WTC11 (cell line): ENCODE measurements at regions not wholly inside any gene's neighbourhood (a gene's known extent, or its start where the extent isn't known, plus 50 kb on each side); places are given as distances from the start of the nearest gene placed in this dataset.

ENCODE experiments used
- ATAC-seq: fragments of 200-7000 bp; cut with Tn5 transposase; 2 replicates; pipeline ENCODE4 v1.10.0; 2021; ENCODE audit warnings: mild to moderate bottlenecking, moderate library complexity
- CTCF ChIA-PET: fragments of 300-600 bp; sonication (Branson Sonifier 250); formaldehyde crosslinking; loops from one replicate; lab custom pipeline; 2021; ENCODE audit warnings: antibody characterized with exemption; lab: Charles Lee
- POLR2A ChIA-PET: fragments of 350-600 bp; sonication (Branson Sonifier 250); formaldehyde crosslinking; loops from one replicate; lab custom pipeline; 2021; ENCODE audit warnings: antibody characterized with exemption; lab: Charles Lee
- DNase-seq: peaks from one replicate; pipeline ENCODE4 v3.0.0; 2021; ENCODE audit warnings: low spot score
- H3K27ac Mint-ChIP-seq: 2 replicates; pipeline ENCODE4 v1.8.0; 2021; ENCODE audit warnings: mixed read lengths
- H3K27me3 Mint-ChIP-seq: 2 replicates; pipeline ENCODE4 v1.8.0; 2021; ENCODE audit warnings: low read depth, mild to moderate bottlenecking, moderate library complexity, mixed read lengths
- H3K36me3 Mint-ChIP-seq: 2 replicates; pipeline ENCODE4 v1.8.0; 2021; ENCODE audit warnings: mixed read lengths
- H3K4me1 Mint-ChIP-seq: 2 replicates; pipeline ENCODE4 v1.8.0; 2022; ENCODE audit warnings: mixed read lengths
- H3K4me3 Mint-ChIP-seq: 2 replicates; pipeline ENCODE4 v1.8.0; 2021; ENCODE audit warnings: mild to moderate bottlenecking, moderate library complexity, mixed read lengths
- H3K9me3 Mint-ChIP-seq: 2 replicates; pipeline ENCODE4 v1.8.0; 2021; ENCODE audit warnings: mixed read lengths
- ATF6 ChIP-seq: sonication (generic); formaldehyde crosslinking; IDR thresholded peaks from 2 replicates; pipeline ENCODE4 v1.8.1; 2023; ENCODE audit warnings: mild to moderate bottlenecking, missing genetic modification reagents
- CBFB ChIP-seq: sonication (generic); formaldehyde crosslinking; IDR thresholded peaks from 2 replicates; pipeline ENCODE4 v1.8.1; 2022; ENCODE audit warnings: mild to moderate bottlenecking, low read depth, missing genetic modification reagents
- CREM ChIP-seq: sonication (generic); formaldehyde crosslinking; IDR thresholded peaks from 2 replicates; pipeline ENCODE4 v1.8.1; 2022; ENCODE audit warnings: mild to moderate bottlenecking, missing genetic modification reagents, moderate library complexity
- FOXP1 ChIP-seq: sonication (generic); formaldehyde crosslinking; IDR thresholded peaks from 2 replicates; pipeline ENCODE4 v1.8.0; 2022; ENCODE audit warnings: missing genetic modification reagents, mild to moderate bottlenecking, moderate library complexity, borderline replicate concordance
- GABPB1 ChIP-seq: sonication (generic); formaldehyde crosslinking; IDR thresholded peaks from 2 replicates; pipeline ENCODE4 v1.8.1; 2023; ENCODE audit warnings: mild to moderate bottlenecking, missing genetic modification reagents
- HMGXB4 ChIP-seq: sonication (generic); formaldehyde crosslinking; IDR thresholded peaks from 2 replicates; pipeline ENCODE4 v1.8.1; 2023; ENCODE audit warnings: mild to moderate bottlenecking, moderate library complexity, missing genetic modification reagents
- IRF2 ChIP-seq: sonication (generic); formaldehyde crosslinking; IDR thresholded peaks from 2 replicates; pipeline ENCODE4 v1.8.0; 2022; ENCODE audit warnings: low read depth, missing genetic modification reagents, borderline replicate concordance
- MAX ChIP-seq: sonication (generic); formaldehyde crosslinking; IDR thresholded peaks from 2 replicates; pipeline ENCODE4 v1.8.0; 2022; ENCODE audit warnings: mild to moderate bottlenecking, missing genetic modification reagents
- MLX ChIP-seq: sonication (generic); formaldehyde crosslinking; IDR thresholded peaks from 2 replicates; pipeline ENCODE4 v1.8.1; 2023; ENCODE audit warnings: mild to moderate bottlenecking, missing genetic modification reagents, moderate library complexity
- NFYB ChIP-seq: sonication (generic); formaldehyde crosslinking; conservative IDR thresholded peaks from 2 replicates; pipeline ENCODE4 v1.8.0; 2022; ENCODE audit warnings: low read depth, missing genetic modification reagents
- TEAD1 ChIP-seq: sonication (generic); formaldehyde crosslinking; IDR thresholded peaks from 2 replicates; pipeline ENCODE4 v1.8.0; 2022; ENCODE audit warnings: mild to moderate bottlenecking, missing genetic modification reagents
- USF1 ChIP-seq: sonication (generic); formaldehyde crosslinking; IDR thresholded peaks from 2 replicates; pipeline ENCODE4 v1.8.0; 2022; ENCODE audit warnings: mild to moderate bottlenecking, missing genetic modification reagents
- USF2 ChIP-seq: sonication (generic); formaldehyde crosslinking; IDR thresholded peaks from 2 replicates; pipeline ENCODE4 v1.8.1; 2023; ENCODE audit warnings: mild to moderate bottlenecking, missing genetic modification reagents, moderate library complexity
- ZNF219 ChIP-seq: sonication (generic); formaldehyde crosslinking; IDR thresholded peaks from 2 replicates; pipeline ENCODE4 v1.8.0; 2023; ENCODE audit warnings: missing genetic modification reagents, mild to moderate bottlenecking, borderline replicate concordance
- ZNF281 ChIP-seq: sonication (generic); formaldehyde crosslinking; IDR thresholded peaks from 2 replicates; pipeline ENCODE4 v1.8.0; 2023; ENCODE audit warnings: mild to moderate bottlenecking, missing genetic modification reagents
- ZNF396 ChIP-seq: fragments of 250-450 bp; sonication (Bioruptor Pico); IDR thresholded peaks from 2 replicates; pipeline ENCODE4 v1.8.0; 2021; ENCODE audit warnings: mild to moderate bottlenecking, moderate library complexity, borderline replicate concordance
- ZNF416 ChIP-seq: fragments of 250-450 bp; sonication (Bioruptor Pico); IDR thresholded peaks from 2 replicates; pipeline ENCODE4 v1.9.0; 2021; ENCODE audit warnings: mild to moderate bottlenecking, inconsistent platforms
- ZNF423 ChIP-seq: fragments of 250-450 bp; sonication (Bioruptor Pico); IDR thresholded peaks from 2 replicates; pipeline ENCODE4 v2.1.2; 2022; ENCODE audit warnings: mild to moderate bottlenecking, moderate library complexity

- TF ChIP-seq ZNF416 (CRISPR knock-in tag): no peak
Observed at GRCh38 chr3:66803721-66804695, 194.1 kb upstream of the KBTBD8 start (continued).

GRCh38 chr3:66808891-66809594 lies 189.1 kb upstream of the KBTBD8 start:
- Mint-ChIP-seq H3K4me1 (peaks cover 11% of the 10 kb centered on the region), H3K9me3 (peaks cover 6% of the 10 kb centered on the region), H3K27ac (no peak overlapping the region), H3K4me3 (no peak overlapping the region), H3K27me3 (no peaks in the 10 kb centered on the region), H3K36me3 (no peaks in the 10 kb centered on the region)
- POLR2A ChIA-PET: no interaction called here
- no peak for DNase-seq
- CTCF ChIA-PET: interaction anchor here (2.7 kb wide), 1 partner anchor 13 kb away, joined by 17 read pairs; no protein-coding TSS in a partner anchor
- no peak for TF ChIP-seq ZNF396 (CRISPR knock-in tag)
- 0 out of 2 replicates have a peak, but pooled peaks have one; percentile 12 for TF ChIP-seq GABPB1 (CRISPR knock-in tag)
- no peak for TF ChIP-seq HMGXB4 (CRISPR knock-in tag)
- TF ChIP-seq CBFB (CRISPR knock-in tag): no peak
- TF ChIP-seq, all 79 proteins: peak for 1
- ATAC-seq: no peak

GRCh38 chr3:66809595-66809958 lies 188.5 kb upstream of the KBTBD8 start:
- ChIA-PET CTCF (interaction anchor here (2.7 kb wide), 1 partner anchor 12 kb away, joined by 17 read pairs; no protein-coding TSS in a partner anchor), POLR2A (no interaction called here)
- H3K9me3 Mint-ChIP-seq: peaks cover 6% of the 10 kb centered on the region
- no peaks in the 10 kb centered on the region for H3K27me3 Mint-ChIP-seq
- H3K4me3 Mint-ChIP-seq: no peak overlapping the region
- peak; percentile 48; the same call in 1 of the 2 replicates for ATAC-seq
- H3K27ac Mint-ChIP-seq: no peak overlapping the region
- H3K36me3 Mint-ChIP-seq: no peaks in the 10 kb centered on the region
- no peak for DNase-seq
- TF ChIP-seq NFYB (peak; percentile 83), MLX (CRISPR knock-in tag) (no peak), USF2 (CRISPR knock-in tag) (peak; percentile 82), USF1 (CRISPR knock-in tag) (peak; percentile 51; the same call in 1 of the 2 replicates)
- peaks cover 15% of the 10 kb centered on the region for H3K4me1 Mint-ChIP-seq

- H3K4me1 Mint-ChIP-seq: peaks cover 27% of the 10 kb centered on the region
- H3K9me3 Mint-ChIP-seq: peaks cover 6% of the 10 kb centered on the region
- H3K27ac Mint-ChIP-seq: no peak overlapping the region
- no peak for ATAC-seq
- DNase-seq: no peak
- CTCF ChIA-PET: interaction anchor here (1.0 kb wide), 1 partner anchor 9 kb away, joined by 3 read pairs; no protein-coding TSS in a partner anchor
- H3K36me3 Mint-ChIP-seq: no peaks in the 10 kb centered on the region
- no peak overlapping the region for H3K4me3 Mint-ChIP-seq
- POLR2A ChIA-PET: no interaction called here
- no peaks in the 10 kb centered on the region for H3K27me3 Mint-ChIP-seq
- TF ChIP-seq MAX (no peak), ZNF219 (CRISPR knock-in tag) (no peak), CREM (no peak), IRF2 (CRISPR knock-in tag) (no peak), ZNF281 (no peak), ZNF423 (CRISPR knock-in tag) (no peak), FOXP1 (CRISPR knock-in tag) (no peak), TEAD1 (CRISPR knock-in tag) (no peak), ATF6 (CRISPR knock-in tag) (no peak)
Observed at GRCh38 chr3:66812136-66812535, 186.0 kb upstream of the KBTBD8 start.
